NCI-H2227 treated with DMSO at 0.1 percent for 48 hours (cell line): ENCODE measurements at regions not wholly inside any gene's neighbourhood (a gene's known extent, or its start where the extent isn't known, plus 50 kb on each side); places are given as distances from the start of the nearest gene placed in this dataset.

Experiments used
- DNase-seq: peaks from one replicate; lab custom pipeline; 2025; lab: John Stamatoyannopoulos, UW

DNA sequence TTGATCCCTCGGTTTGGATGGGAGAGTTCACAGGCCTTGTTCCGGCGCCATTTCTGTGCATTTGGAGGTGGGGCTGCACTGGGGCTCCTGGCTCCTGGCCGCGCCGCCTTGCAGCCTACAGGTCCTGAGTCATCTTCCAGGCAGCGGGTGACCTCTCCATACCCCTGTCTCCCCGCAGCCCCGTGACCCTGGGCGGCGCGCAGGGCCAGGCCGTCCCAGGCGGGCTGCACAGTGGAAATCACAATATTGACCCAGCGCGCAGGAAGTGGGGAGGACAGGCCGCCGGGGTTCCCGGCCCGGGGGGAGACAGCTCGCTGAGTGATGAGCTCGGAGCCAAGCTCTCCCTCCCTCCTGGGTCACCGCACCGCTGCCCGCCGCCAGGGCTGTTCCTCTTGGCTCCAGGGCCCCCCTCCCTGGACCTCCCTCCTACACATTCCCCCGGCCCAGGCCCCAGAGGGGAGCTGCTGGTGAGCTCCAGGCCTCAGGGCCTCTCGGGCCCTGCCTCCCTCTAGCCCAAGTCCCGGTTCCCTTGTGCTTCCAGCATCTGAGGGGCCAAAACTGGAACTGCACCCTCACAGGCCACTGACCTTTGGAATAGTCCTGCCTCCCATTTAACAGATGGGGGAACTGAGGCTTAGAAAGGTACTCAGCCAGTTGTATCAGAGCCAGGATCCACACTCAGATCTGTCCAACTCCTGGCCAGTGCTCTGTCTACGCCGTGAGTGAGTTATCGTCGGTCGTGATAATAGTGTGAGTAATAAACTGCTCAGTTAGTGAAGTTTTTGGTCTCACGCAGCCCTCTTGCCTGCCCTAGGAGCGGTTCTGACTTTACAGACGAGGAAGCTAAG, 142.9 kb upstream of the WNT4 start:
- no peak for DNase-seq

DNA sequence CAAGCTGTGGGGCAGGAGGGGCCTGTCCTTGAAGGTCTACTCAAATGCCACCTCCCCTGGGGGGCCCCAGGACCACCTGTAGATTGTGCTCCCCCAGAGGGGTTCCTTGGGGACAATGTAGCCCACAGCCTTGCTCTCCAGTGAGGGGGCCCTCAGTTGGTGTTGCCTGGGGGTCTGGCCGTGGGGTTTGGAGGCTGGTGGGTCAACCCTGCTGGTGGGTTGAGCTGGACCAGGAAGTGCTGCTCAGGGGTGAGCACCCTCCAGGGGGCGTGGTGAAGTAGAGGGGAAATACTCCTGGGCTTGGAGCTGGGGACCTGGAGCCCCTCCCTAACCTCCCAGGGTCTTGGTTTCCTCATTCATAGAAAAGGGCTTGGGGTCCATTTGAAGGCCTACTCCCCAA, 143.6 kb upstream of the WNT4 start:
- no peak for DNase-seq

DNA sequence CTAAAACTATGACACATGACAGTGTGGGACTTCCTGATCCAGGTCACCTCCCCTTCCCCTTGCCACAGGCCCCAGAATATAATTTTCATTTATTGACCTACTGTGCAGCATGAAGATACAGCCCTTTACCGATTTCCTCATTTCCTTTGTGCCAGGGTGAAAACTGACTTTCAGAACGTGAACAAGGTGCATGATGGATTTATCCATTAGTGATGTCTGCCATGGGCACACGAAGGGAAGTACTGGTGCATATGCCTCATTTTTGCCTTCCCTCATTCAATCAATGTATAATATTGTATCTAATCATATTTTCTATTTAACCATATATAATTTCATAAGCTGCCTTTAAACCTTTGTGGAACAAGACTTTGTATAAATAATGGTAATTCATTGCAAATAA, 144.4 kb upstream of the WNT4 start:
- DNase-seq, result no peak

DNA sequence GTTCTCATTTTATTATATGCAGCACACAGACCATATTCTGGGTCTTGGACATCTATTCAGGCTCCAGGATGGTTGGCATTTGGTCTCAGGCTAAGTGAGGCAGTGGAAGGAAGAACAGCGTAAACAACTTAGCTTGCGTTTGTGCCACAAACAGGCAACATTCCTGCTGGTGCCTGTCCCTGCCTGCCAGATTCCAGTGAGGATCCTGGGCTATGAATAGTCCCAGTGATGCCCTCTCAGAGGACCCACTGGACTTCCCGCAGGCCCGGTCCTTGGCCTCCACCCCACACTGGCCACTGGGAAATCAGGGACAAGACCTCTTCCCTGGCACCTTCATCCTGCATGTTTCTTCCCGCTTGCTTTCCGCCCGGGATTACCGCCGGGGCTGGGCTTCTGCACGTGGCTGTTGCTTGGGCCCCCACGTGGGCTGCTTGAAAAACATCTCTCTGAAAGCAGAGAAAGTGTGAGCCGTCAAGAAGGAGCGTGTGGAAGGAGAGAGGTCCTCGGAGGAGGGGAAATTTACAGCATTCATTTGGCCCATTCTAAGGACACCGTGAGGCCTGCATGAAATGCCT, 145.1 kb upstream of the WNT4 start:
- DNase-seq, result no peak

DNA sequence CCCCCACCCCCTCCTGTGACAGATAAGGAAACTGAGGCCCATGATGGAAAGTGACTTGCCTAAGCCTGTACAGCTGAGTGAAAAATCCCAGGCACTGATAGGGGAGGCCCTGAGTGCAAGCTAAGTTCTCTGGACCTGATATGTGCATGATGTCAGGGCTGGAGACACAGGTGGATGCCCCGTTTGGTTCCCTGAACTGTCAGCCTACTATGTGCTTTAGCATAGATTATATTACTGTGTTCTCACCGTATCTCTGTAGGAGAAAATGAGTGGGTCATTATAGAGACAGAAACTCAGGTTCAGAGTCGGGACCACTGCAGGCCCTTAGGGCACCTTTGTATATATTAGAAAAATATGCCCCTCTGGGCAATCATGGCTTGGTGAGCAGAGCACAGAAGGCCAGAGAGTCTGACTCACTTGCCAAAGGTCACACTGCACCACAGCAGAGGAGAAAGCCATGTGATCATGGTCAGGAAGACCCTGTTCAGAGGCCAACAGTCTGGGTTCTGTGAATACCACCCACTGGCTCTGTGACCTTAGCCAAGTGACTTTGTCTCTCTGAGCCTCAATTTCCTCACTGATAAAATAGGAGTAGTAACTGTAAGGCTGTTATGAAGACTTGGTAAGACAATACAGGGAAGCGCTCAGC, 145.8 kb upstream of the WNT4 start:
- no peak for DNase-seq

DNA sequence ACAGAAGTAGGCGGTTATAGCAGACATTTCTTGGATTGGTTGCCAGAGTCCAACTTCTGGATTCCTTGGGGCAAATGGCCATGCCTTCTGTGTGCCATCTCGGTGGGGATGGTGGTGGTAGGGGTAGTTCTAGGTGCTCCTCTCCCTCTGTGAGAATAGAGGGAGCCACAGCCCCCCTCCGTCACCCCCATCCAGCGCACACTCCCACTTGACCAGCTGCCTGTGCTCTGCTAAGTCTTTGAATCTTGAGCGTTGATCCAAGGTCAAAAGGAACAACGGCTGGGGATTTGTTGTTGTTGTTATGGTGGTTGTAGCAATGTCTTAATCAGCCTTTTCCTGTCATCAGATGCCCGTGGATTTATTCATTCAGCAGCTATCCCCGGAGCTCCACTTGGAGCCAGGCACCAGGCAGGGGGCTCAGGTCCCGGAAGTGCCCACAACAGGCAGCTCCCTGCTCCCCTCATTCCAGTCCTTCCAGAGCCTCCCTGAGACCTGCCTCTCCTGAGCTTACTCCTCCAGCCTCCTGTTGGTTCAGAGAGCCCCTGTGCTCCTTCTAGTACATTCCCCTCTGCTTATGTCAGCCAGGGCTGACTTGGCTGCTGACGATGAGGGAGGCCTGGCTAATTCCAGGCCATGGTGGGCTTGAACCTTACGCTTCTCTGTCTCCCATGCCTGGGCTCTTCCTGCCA, 146.6 kb upstream of the WNT4 start:
- no peak for DNase-seq

DNA sequence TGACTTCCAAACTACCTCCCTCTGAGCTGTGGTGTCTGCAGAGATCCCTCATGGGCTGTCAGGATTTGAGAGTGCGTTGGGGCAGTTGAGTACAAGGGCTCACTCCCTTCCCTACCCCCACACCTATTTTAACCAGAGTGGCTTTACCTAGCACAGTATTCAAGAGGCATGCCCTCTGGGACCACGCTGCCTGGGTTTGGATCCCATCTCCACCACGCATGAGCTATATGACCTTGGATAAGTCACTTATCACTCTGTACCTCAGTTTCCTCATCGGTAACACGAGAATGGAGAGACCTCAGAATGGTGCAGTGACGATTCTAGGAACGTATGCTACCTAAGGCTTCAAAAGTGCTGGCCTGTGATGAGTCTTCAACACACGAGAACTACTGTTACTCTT, 147.3 kb upstream of the WNT4 start:
- no peak for DNase-seq

DNA sequence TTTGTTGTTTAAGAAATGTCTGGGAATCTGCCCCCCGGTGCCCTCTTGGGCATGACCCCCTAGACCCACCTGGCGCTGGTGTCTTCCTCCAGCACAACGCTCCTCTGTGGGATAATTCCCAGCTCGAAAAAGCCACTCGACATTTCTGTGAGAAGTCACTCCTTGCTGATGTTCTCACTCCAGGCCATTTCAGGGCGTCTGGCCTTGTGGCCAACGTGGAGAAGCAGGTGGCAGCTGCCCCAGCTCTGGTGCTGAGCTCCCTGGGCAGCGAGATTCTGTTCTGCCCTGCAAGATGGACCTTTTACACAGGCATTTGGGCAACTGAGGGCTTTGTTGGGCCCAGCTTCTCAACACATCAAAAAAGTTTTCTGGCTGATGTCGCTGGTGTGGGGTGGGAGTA, 147.7 kb upstream of the WNT4 start:
- DNase-seq, result no peak

DNA sequence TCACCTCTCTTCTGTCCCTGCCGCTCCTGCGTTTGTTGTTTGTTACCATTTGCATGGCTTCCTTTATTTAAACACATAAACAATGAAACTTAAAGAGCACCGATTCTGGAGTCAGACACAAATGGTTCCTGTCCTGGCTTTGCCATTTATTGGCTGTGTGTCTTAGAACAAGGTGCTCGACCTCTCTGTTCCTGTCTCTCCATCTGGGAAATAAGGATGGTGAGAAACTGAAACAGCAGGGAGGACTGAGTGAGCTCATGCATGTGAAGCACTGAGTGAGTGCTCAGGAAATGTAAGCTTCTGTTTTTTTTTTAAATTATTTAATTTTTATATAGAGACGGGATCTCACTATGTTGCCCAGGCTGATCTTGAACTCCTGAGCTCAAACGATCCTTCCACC, 148.2 kb upstream of the WNT4 start:
- no peak for DNase-seq

DNA sequence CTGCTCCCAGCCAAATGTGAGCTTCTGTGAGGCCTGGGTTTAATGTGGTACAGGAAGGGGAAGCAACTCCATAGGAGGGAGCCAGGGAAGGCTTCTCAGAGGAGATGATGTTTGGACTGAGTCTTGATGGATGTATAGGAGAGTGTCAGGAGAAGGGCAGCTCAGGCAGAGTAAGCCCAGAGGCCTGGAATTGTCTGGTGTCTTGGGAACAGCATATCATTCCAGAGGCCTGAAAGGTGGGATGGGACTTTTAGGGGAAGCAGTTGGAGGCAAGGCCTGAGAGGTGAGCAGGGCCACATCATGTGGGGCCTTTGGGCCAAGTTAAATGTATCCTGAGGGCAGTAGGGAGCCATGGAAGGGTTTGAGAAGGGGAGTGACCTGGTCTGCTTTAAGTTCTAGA, 148.6 kb upstream of the WNT4 start:
- no peak for DNase-seq

DNA sequence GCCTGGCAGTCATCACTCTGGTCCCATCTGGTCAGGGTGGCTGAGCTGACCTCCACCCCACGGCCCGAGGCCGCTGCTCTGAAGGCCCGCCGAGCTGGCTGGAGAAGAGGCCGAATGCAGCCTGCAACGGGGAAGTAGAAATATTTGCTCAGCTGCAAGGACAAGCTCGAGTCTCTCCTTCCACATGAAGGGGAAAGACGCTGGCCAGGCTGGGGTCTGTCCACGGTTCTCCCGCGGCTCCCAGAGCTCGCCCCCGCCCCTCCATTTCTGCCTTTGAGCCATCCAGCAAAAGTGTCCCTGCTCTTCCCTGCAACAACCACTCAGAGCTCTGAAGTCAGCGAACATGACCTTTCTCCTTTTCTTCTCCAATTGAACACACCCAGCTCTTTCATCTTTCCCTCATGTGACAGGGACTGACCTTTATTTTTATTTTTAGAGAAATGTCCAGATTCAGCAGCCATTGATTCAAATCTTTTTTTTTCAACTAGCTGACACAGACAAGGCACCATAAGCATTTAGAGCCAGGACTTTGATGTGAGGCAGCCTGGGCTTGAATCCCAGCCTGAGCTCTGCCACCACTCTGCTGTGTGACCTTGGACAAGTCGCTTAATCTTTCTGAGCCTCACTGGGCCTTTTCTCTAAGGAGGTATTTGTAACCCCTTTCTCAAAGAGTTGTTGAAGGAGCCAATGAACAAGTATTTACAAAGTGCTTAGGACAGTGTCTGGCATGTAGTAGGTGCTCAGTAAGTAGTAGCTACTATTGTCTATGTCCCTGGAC, 149.3 kb upstream of the WNT4 start:
- peak; percentile 17 for DNase-seq

DNA sequence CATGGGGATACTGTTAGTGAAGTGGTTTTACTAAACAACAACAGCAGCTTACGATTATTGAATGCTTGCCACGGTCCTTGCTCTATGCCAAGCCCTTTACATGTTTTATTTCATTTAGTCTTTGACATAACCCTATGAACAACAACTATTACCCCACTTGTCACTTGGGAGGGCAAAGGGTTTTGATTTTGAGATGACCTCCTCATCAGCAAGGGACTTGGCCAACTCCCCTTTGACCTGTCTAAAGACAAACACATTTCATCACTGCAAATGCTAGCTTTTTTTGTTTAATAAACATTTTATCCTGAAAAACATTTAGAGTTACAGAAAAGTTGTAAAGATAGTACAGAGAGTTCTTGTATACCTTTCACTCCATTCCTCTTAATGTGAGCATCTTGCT, 152.5 kb upstream of the WNT4 start:
- no peak for DNase-seq

DNA sequence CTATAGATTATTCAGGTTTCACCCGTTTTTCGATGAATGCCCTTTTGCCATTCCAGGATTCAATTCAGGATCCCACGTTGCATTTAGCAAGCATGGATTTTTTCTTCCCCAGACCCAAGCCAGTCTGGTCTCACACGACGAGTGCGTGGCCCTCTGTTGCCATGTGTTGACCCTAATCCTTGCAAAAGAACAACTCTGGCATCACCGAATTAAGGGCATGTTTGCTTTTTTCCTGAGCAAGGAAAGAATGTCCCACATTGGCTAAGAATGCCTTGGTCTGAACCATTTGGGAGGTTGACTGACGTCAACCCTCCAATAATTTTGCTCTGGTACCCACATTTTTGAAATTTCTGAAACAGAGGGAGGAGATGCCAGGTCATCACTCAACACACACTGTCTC, 153.0 kb upstream of the WNT4 start:
- no peak for DNase-seq

DNA sequence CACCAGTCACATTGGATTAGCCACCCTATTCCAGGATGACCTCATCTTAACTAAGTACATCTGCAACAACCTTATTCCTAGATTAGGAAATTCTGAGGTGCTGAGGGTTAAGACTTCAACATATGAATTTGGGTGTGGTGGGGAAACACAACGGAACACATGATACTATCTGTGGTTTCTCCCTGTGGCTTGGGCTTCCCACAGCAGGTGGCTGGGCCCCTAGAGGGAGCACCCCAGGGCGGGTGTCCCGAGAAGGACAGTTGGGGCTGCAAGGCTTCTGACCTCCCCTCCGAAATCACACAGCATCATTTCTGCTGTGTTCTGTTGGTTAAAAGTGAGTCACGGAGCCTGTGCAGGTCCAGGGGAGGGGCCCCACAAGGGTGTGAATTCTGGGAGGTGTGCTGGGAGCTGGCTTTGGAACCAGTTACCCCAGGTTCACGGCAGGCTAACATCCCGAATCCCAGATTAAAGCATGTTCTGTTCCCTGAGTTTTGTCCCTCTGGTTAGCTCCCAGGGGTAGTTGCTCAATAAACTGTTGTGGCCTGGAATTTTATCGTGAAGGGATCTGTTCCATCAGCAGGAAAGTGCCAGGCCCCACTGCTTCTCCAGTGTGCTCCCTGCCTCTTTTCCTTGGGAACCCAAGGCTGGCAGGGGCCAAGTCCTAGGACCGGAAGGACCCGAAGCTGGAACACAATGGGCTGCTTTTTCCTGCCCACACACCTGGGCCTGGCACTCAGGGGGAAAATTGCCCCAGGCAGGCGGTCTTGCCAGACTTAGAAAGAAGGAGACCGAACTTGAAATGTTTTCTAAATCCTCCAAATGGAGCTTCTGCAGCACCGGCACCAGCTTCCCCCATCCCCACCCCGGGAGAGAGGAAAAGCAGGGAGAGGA, 154.0 kb upstream of the WNT4 start:
- no peak for DNase-seq

DNA sequence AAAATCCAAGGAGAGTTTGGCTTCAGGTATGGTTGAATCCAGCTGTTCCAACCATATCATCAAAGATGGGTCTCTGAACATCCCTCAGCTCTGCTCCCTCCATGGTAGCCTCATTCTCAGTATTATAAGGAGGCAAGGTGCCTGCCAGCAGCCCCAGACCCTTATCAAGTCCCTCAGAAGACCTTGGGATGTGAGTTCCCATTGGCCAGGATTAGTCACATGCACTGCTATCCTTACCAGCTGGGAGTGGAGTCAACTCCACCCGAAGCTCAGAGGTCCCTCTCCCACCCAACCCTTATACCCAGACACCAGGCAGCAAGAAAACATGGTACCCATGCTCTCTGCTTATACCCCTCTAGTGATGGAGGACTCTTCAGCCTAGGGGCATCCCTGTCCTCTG, 153.7 kb upstream of the ZBTB40 start:
- DNase-seq, result no peak

DNA sequence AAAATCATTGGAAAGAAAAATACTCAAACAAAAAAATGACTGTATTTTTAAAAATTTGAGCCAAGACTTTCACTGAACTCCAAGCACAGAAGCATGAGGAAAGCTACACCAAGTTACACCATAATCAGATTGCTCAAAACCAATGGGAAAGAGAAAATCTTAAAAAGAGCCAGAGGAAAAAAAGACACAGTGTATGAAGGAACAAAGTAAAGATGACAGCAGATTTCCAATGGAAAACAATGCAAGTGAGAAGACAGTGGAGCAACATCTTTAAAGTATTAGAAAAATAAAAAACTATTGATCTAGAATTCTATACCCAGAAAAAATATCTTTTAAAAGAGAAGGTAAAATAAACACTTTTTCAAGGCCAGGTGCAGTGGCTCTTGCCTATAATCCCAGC, 147.8 kb upstream of the ZBTB40 start:
- no peak for DNase-seq

DNA sequence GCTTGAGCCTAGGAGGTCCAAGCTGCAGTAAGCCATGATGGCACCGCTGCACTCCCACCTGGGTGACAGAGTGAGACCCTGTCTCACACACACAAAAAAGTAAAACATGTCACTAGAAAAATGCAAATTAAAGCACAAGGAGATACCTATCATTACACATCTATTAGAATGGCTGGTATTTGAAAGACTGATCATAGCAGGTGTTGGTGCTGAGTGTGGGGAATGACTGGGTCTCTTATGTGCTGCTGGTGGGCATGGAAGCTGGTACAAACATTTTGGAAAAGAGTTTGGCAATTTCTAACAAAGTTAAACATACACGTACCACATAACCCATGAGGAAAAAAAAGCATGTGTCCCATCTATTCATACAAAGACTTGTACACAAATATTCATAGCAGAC, 142.1 kb upstream of the ZBTB40 start:
- no peak for DNase-seq

DNA sequence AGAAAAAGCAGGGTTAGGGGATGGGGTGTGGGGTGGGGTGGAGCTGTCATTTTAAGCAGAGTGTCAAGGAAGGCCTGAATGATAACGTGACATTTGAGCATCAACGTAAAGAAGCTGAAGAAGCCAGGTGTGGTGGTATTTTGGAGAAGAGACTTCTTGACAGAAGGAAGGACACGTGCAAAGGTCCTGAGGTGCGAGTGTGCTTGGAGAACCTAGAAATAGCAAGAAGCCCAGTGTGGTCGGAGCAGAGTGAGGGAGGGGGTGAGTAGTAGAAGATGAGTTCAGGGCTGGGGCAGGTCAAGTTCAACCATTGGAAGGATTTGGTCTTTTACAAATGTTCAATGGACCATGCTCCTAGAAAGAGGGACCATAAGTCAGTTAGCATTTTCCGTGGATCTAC, 140.2 kb upstream of the ZBTB40 start:
- no peak for DNase-seq

DNA sequence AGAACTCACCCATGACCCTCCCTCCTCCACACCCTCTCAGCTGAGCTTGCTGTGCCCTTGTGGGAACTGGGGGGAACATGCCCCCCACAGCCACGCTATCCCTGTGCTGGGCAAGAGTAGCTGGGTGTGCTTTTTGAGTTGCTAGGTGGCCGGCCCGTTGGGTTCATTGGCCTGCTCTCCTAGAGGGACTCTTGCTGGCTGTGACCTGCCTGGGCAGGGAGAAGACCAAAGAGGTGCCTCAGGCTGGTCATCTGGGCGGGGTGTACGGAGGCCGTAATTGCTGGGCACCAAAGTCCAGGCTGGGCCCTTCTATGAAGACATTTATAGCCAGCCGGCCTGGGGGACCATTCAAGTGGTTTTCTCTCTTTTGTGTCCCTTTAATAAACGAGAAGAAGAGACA, 138.3 kb upstream of the ZBTB40 start:
- DNase-seq, result no peak

DNA sequence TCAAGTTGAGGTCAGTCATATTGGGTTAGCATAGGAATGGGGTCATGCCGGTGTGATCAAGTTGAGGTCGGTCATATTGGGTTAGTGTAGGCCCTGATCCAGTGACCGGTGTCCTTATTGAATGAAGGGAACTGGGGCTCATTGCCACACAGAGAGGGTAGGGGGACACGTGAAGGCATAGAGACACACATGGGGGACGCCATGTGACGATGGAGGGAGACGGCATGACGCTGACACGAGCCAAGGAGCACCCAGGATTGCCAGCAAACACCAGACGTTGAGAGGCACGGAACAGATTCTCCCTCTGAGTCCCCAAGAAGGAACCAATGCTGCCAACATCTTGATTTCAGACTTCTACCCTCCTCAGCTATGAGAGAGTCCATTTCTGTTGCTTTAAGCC, 136.9 kb upstream of the ZBTB40 start:
- no peak for DNase-seq
